GM18909 (cell line): ENCODE measurements at regions not wholly inside any gene's neighbourhood (a gene's known extent, or its start where the extent isn't known, plus 50 kb on each side); places are given as distances from the start of the nearest gene placed in this dataset.

ENCODE experiments used
- ATAC-seq: cut with Tn5 transposase; IDR thresholded peaks from one replicate; pipeline ENCODE4 v1.9.1; 2021; ENCODE audit warnings: mild to moderate bottlenecking; ENCODE audit not compliant: unreplicated experiment, poor library complexity

DNA sequence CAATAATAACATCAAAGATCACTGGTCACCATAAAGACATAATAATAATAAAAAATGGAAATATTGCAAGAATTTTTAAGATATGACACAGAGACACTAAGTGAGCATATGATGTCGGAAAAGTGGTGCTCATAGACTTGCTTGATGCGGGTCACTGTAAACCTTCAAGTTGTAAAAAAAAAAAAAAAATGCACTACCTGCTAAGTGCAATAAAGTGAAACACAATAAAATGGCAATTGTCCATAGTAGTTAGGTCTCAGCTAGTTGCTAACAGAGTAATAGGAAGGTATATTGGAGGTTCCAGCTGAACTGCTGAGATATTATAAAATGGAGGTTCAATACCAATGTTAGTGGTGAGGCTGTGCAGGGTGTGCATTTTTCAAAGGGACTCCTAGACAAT, 146.6 kb upstream of the MRPS22 start:
- ATAC-seq, result no peak

GRCh38 chr3:139198186-139198585, 145.6 kb upstream of the MRPS22 start:
- ATAC-seq, result no peak

DNA sequence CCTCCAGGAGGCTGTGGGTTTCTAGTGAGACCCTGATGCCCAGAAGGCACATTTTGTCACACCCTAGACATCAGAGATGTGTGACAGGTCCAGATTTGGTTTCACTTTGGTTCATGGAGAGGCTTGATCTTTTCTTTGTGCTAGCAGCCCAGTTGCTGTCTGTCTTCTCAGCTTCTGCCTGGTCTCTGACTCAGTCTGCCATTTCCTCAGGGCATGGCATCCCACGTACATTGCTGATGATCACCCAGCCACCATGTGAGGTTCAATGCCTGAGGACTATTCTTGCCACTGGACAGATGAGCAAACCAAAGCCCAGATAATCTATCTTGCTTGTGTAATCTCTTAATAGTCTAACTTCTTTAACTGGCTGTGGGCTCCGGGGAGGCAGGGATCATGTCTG, 144.9 kb upstream of the MRPS22 start:
- no peak for ATAC-seq

- ATAC-seq, result no peak
Observed at GRCh38 chr3:139199421-139200010, 144.3 kb upstream of the MRPS22 start.

GRCh38 chr3:139201446-139202225, 142.2 kb upstream of the MRPS22 start:
- ATAC-seq, result no peak

GRCh38 chr3:139202226-139202958, 141.4 kb upstream of the MRPS22 start:
- ATAC-seq, result no peak

DNA sequence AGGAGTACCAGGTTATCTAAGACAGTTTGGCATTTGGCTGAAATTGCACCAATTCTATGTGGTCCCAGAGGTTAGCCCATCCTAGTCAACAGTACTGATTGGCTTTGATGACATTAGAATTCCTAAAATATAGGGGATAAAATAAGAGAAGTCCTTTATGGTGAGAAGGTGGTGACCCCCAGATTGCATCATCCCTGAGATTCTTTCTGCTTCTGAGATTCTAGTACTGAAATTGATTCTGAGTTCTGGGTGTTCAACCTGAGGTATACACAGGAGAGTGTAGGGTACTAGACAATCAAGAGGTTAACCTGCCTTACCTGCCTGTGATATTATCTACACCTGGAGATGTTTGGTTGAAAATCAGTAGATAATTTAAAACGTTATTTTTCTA, 140.9 kb upstream of the MRPS22 start:
- ATAC-seq, result no peak

DNA sequence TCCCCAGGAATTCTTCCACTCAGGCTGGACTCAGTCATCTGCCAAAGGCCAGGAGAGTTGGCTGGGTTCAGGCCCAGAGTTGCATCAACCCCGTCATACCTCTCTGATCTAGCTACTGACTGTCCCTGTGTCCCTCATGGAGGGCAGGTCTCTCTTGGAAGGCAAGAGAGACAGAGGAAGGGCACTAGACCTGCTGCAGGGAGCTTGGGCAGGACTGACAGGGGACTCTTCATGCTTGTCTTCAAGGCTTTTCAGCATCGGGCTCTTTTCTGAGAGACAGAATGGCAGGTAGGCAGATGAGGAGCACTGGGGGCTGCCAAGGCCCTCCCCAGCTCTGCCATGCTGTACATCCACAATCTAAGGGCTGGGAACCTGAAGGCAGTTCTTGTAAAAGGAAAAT, 140.1 kb upstream of the MRPS22 start:
- no peak for ATAC-seq

- no peak for ATAC-seq
Observed at GRCh38 chr3:139204728-139205127, 139.1 kb upstream of the MRPS22 start.

GRCh38 chr3:139213936-139214335, 129.9 kb upstream of the MRPS22 start:
- no peak for ATAC-seq

GRCh38 chr3:139216958-139217357, 126.9 kb upstream of the MRPS22 start:
- ATAC-seq, result no peak

DNA sequence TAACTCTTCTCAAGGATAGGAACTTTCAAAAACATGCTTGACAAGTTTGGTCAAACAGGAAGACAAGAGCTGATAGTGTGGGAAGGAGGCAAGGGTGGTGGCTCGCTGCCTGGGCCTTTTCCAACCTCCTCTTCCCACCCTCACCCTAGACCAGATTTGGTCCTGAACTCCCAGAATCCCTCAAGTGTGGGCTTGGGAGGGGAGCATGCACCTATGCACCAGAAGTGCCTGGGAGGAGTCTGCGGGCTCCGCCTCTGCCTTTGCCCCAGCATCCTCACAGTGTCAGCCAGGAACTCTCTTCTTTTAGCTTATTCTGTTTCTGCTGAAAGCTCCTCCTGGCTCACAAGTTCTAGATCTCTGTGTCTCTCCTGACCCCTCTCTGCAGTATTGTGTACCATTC, 126.2 kb upstream of the MRPS22 start:
- no peak for ATAC-seq

- ATAC-seq, result no peak
Observed at GRCh38 chr3:139218046-139218445, 125.8 kb upstream of the MRPS22 start.

GRCh38 chr3:139219463-139219862, 124.4 kb upstream of the MRPS22 start:
- no peak for ATAC-seq

- no peak for ATAC-seq
Observed at GRCh38 chr3:139222100-139222657, 121.6 kb upstream of the MRPS22 start.

DNA sequence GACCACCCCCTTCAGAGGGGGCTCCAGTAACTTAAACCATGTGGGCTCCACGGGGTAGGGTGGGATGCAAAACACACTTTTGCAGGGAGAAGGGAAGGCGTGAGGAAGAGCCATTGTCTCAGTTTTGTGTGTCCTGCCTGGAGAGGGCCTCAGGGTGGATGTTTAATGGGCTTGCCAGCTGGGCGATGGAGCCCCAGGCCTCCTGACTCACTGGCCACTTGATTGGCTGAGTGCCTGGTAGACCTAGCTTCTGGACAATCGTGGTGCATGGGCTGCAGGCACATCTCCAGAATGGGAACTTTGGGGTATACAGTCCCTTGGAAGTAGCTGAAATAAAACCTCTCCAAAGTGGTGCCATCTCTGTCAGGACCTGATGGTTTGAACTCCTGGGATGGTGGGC, 118.3 kb upstream of the MRPS22 start:
- ATAC-seq, result no peak

- no peak for ATAC-seq
Observed at GRCh38 chr3:139226731-139227130, 117.1 kb upstream of the MRPS22 start.

- no peak for ATAC-seq
Observed at GRCh38 chr3:139227165-139227564, 116.7 kb upstream of the MRPS22 start.

DNA sequence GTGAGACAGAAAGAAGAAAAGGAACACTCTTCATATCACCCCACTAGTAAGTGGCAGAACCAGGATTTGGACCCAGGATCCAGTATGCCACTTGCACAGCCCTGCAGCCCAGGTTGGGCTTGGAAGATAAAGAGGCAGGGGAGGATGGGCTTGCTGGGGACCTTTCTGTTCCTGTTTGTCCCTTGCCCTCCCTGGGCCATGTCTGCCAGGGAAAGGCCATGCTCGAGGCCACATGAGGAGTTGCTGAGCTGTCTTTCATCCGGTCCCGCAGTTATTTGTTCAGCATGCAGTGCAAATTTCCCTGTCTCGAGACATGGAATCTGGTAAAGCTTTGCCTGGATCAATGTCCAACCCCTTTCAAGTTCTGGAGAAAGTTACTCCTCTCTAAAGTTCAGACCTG, 116.0 kb upstream of the MRPS22 start:
- no peak for ATAC-seq

DNA sequence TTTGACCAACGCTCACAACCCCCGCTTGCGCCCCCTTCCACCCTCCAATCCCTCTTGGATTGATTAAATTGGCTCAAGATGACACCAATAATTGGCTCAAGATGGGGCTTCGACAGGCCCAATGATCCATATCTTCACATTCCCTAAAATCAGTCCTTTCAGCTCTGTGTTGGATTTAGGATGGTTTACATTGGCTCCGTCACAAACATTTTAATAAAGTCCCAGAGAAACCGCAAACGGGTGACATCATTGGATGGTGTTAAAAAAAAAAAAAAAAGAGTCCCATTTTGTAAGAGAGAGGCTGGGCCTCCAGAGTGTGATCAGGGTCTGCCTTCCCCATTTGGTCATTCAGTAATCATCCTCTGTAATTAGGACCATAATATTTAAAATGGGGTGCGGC, 113.4 kb upstream of the MRPS22 start:
- no peak for ATAC-seq

DNA sequence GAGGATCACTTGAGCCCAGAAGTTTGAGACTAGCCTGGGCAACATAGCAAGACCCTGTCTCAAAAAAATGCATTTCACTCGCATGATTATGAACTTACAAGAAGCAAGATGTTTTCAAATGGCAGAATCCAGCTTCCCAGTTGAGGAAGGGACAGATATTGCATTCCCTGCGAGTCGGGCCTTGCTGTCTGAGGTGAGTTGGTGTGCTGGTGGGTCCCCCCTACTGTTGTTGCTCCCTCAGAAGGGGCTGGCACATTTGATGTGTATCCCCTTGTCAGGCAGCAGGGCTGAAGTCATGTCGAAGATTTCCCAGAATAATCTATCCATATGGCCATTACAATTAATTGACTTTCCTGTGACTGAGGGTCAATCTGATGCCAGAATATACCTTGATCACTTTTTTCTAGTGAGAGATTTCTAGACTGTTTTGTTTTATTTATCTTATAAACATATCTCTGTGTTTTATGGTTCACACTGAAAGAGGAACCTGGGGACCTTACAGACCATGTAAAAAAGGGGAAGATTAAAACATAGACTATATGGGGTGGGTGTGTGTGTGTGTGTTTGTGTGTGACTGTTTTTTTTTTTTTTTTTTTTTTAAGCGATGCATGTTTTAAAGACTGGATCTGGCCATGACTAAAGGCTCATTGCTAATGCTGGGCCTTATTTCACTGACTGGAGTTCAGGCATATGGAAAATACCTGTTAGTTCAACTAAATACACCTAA, 112.1 kb upstream of the MRPS22 start:
- no peak for ATAC-seq
